ENCODE measurements at regions not wholly inside any gene's neighbourhood (a gene's known extent, or its start where the extent isn't known, plus 50 kb on each side); places are given as distances from the start of the nearest gene placed in this dataset.

DNA sequence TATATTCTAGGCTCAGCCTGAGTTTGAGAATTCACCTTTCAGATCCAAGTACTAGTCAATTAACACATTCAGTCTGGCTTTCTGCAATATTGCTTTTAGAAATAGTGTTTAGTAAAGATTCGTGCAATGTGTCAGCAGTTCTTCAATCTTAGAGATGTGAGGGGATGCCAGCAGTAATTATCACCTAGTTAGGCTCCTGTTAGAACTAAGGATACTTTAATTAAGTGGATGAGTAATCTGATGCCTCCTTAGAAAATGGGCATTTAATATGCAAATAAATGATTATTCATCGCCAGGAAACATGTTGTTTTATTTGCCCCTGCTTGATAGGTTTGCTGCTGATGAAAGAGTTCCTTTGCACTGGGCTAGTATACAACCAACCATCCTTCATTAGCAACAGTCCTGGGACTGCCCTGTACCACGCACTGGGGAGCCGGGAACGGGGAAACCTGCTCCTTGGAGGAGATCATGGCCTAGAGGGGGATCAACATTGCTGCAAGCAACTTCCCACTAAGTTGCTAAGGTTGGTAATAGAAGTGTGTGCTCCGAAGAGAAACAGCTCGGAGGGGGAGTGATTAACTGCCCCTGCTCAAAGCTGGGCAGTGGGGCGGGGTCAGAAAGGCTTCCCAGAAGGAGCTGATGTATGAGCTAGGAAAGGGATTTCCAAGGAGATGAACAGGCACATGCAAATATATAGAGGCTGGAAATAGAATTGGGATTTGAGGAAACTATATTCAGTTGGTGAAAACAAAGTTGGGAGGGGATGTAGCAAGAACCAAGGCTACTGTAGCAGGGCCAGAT, 231.8 kb downstream of the DRD1 start:
- Mint-ChIP-seq H3K4me1 (no peaks in the 10 kb centered on the region), H3K9me3 (no peaks in the 10 kb centered on the region), H3K4me3 (no peak overlapping the region), H3K27me3 (peaks cover 8% of the 10 kb centered on the region), H3K36me3 (no peaks in the 10 kb centered on the region), H3K27ac (no peak overlapping the region)

DNA sequence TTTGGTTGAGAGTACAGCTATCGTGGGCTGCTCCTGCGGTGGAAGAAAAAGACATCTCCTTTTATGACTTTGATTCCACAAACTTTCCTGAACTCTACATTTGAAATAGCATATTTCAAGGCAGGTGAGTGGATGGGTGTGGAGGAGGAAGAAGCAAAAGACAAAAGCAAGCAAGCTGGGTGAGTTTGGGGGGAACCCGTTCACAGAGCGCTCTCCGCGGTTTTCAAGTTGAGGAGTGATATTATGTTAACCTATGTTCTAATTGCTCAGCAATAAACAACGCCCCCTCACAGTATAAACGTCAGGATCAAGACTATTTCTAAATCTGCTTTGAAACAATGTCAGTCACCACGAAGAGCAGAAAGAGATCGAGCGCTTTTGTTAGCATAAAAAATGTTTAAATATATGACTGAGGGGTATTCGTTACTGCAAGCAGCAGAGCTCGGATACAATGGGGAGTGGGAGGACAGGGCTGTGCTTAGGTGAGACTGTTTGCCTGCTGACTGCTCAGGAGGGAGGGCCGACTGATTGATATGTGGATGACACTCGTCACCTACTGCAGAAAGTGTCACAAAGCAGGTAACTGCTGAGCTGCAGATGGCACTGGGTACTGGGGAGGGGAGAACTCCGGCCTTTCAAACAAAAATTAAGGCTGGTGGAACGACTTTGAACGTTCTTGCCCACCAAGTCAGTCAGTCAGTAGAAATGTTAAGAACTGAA, 236.5 kb downstream of the DRD1 start:
- H3K36me3 Mint-ChIP-seq = no peaks in the 10 kb centered on the region
- H3K4me3 Mint-ChIP-seq = no peak overlapping the region
- H3K27me3 Mint-ChIP-seq = peaks cover 9% of the 10 kb centered on the region
- no peaks in the 10 kb centered on the region for H3K4me1 Mint-ChIP-seq
- H3K9me3 Mint-ChIP-seq = no peaks in the 10 kb centered on the region
- H3K27ac Mint-ChIP-seq = no peak overlapping the region

GRCh38 chr5:175206669-175207068, 237.3 kb downstream of the DRD1 start:
- Mint-ChIP-seq H3K9me3 (no peaks in the 10 kb centered on the region), H3K4me1 (no peaks in the 10 kb centered on the region), H3K36me3 (no peaks in the 10 kb centered on the region), H3K27ac (no peak overlapping the region), H3K4me3 (no peak overlapping the region), H3K27me3 (peaks cover 9% of the 10 kb centered on the region)

DNA sequence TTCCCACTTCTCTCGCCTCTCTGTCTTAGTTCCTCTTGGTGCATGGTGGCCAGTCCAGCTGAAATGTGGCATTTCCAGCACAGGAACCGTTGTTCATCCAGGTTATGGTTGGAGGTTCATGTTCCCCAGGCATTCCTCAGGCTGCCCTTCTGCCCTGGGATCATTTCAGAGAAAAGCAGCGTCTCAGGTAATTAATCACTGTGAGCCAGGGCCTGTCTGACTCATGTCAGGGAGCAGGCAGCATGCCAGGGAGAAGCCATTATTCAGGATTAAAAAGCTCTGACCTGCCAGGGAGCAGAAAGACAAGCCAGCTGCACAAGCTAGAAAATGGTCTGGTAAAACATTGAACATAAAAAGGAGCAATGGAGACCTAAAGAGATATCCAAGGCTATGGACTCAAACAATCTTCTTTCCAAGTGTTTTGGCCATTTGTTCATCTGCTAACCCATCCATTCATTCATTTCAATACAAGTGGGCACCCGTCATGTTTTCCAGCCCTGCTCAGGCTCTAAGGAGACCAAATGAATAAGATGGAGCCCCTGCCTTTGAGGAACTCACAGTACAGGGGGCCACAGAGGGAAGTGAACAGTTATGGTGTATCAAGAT, 241.4 kb downstream of the DRD1 start:
- Mint-ChIP-seq H3K27me3 (peaks cover 7% of the 10 kb centered on the region), H3K9me3 (no peaks in the 10 kb centered on the region), H3K27ac (no peak overlapping the region), H3K4me1 (no peaks in the 10 kb centered on the region), H3K36me3 (no peaks in the 10 kb centered on the region), H3K4me3 (no peak overlapping the region)

DNA sequence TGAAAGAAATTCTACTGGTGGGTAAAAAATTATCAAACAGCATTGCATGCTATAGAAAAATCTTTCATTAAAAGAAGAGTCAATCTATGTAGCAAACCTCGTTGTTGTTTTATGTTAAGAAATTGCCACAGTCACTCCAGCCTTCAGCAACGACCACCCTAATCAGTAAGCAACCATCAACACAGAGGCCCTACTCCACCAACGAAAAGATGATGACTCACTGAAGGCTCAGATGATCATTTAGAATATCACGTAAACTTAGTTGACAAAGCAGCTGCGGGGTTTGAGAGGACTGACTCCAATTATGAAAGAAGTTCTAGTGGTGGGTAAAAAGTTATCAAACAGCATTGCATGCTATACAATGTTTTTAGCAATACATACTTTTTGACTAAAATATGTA, 242.6 kb downstream of the DRD1 start:
- Mint-ChIP-seq H3K27ac (no peak overlapping the region), H3K36me3 (no peaks in the 10 kb centered on the region), H3K9me3 (no peaks in the 10 kb centered on the region), H3K4me1 (no peaks in the 10 kb centered on the region), H3K4me3 (no peak overlapping the region), H3K27me3 (peaks cover 4% of the 10 kb centered on the region)

- Mint-ChIP-seq H3K36me3 (no peaks in the 10 kb centered on the region), H3K4me1 (no peaks in the 10 kb centered on the region)
Observed at GRCh38 chr5:175195698-175196656, 248.0 kb downstream of the DRD1 start.

GRCh38 chr5:175181331-175181730, 262.7 kb downstream of the DRD1 start:
- no peaks in the 10 kb centered on the region for H3K4me1 Mint-ChIP-seq
- H3K27ac Mint-ChIP-seq = no peak overlapping the region
- H3K27me3 Mint-ChIP-seq = peaks cover 8% of the 10 kb centered on the region
- no peaks in the 10 kb centered on the region for H3K36me3 Mint-ChIP-seq
- H3K9me3 Mint-ChIP-seq = no peaks in the 10 kb centered on the region
- no peak overlapping the region for H3K4me3 Mint-ChIP-seq

More at GRCh38 chr5:175195698-175196656, 248.0 kb downstream of the DRD1 start:
- no peak overlapping the region for H3K27ac Mint-ChIP-seq
- no peak overlapping the region for H3K4me3 Mint-ChIP-seq
- H3K27me3 Mint-ChIP-seq = peaks cover 5% of the 10 kb centered on the region
- H3K9me3 Mint-ChIP-seq = no peaks in the 10 kb centered on the region

GRCh38 chr5:175170899-175171298, 273.1 kb downstream of the DRD1 start:
- Mint-ChIP-seq H3K4me1 (no peaks in the 10 kb centered on the region), H3K27me3 (peaks cover 10% of the 10 kb centered on the region), H3K36me3 (no peaks in the 10 kb centered on the region), H3K9me3 (no peaks in the 10 kb centered on the region), H3K27ac (no peak overlapping the region), H3K4me3 (no peak overlapping the region)

DNA sequence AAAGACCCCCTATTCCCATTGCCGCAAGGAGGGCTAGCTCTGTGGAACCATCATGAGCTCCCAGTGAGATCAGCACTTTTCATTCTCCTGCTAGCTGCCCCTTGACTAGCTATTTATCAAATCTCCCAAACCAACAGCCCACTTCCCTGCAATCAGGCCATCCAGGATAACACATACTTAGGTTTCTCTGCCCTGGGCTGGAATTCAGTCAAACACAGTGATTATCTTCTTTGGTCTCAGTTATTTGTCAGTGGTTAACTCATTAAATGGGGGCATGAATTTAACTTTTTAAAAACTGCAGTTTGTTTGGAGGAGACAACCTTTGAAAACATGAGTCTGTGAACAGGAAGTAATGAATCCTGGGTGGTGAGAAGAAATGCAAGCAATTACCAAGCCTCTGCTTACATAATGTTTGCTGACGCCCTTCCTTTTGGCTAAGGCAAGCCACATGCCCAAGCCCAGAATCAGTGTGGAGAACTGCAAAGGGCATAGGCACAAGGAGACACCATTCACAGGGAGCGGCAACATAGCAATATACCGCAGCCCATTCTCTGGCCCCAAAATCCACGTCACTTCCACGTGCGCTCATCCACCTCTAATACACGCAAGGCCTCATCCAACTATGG, 275.0 kb downstream of the DRD1 start:
- H3K4me1 Mint-ChIP-seq = no peaks in the 10 kb centered on the region
- no peak overlapping the region for H3K4me3 Mint-ChIP-seq
- H3K9me3 Mint-ChIP-seq = no peaks in the 10 kb centered on the region
- no peak overlapping the region for H3K27ac Mint-ChIP-seq
- H3K27me3 Mint-ChIP-seq = peaks cover 2% of the 10 kb centered on the region
- no peaks in the 10 kb centered on the region for H3K36me3 Mint-ChIP-seq

- Mint-ChIP-seq H3K4me1 (no peaks in the 10 kb centered on the region), H3K36me3 (no peaks in the 10 kb centered on the region), H3K27me3 (peaks cover 2% of the 10 kb centered on the region), H3K4me3 (no peak overlapping the region), H3K27ac (no peak overlapping the region), H3K9me3 (no peaks in the 10 kb centered on the region)
Observed at GRCh38 chr5:175166026-175166425, 278.0 kb downstream of the DRD1 start.

DNA sequence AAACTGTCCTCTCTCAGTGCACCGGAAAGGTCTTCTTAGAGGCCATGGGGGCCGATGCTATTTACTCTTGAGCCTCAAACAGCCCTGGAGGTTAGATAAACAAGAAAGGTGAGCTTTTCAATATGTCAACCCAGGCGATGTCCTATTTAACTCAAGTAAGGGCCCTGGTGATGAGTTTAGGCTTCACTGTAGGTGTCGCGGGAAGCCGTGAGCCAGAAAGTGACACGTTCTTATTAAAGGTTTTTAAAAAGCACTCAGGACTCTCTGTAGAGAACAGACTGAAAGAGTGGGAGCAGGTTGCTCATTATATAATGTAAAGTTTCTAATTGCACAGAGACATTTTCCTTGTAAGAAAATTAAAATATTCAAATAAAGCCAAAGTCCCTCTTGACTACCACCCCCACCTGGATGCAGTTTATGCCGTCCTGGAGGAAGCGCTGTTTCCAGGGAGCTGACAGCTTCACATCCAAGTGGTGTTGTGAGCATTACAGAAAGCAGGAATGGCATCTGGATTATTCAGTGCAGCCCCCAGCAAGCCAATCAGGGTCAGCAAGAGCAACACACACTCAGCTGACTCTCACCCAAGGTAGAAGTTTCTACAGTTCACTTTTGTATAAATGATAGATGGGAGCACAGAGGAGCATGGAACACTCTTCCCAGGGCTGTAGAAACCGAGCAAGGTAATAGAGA, 280.3 kb downstream of the DRD1 start:
- Mint-ChIP-seq H3K36me3 (no peaks in the 10 kb centered on the region), H3K9me3 (no peaks in the 10 kb centered on the region), H3K27me3 (peaks cover 2% of the 10 kb centered on the region), H3K4me3 (no peak overlapping the region), H3K27ac (no peak overlapping the region), H3K4me1 (no peaks in the 10 kb centered on the region)

DNA sequence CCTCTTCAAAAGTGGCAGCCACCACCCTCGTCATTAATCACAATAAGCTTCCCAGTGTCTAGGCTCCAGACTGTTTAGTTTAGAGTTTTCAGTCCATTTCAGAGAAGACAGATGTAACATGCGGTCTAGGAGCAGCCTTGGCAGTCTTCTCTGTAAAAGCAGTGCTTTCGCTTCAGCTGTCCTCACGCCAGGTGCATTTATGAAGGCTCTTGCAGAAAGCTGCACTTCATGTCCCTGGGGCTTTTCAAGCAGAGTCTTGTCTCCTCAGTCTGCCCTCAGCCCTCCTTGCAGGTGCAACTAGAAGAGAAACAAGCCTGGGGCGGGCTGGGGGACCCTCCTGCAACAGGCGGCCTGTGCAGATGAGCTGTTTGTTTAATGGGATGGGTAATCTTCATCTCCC, 281.9 kb downstream of the DRD1 start:
- Mint-ChIP-seq H3K27ac (no peak overlapping the region), H3K27me3 (peaks cover 5% of the 10 kb centered on the region), H3K36me3 (no peaks in the 10 kb centered on the region), H3K9me3 (no peaks in the 10 kb centered on the region), H3K4me3 (no peak overlapping the region), H3K4me1 (no peaks in the 10 kb centered on the region)

GRCh38 chr5:175159956-175160355, 284.0 kb downstream of the DRD1 start:
- H3K4me3 Mint-ChIP-seq = no peak overlapping the region

GRCh38 chr5:175148636-175149172, 295.3 kb downstream of the DRD1 start:
- no peaks in the 10 kb centered on the region for H3K4me1 Mint-ChIP-seq

More at GRCh38 chr5:175159956-175160355, 284.0 kb downstream of the DRD1 start:
- no peaks in the 10 kb centered on the region for H3K4me1 Mint-ChIP-seq
- peaks cover 6% of the 10 kb centered on the region for H3K27me3 Mint-ChIP-seq
- H3K27ac Mint-ChIP-seq = no peak overlapping the region
- no peaks in the 10 kb centered on the region for H3K36me3 Mint-ChIP-seq
- no peaks in the 10 kb centered on the region for H3K9me3 Mint-ChIP-seq

More at GRCh38 chr5:175148636-175149172, 295.3 kb downstream of the DRD1 start:
- H3K36me3 Mint-ChIP-seq = peaks cover 1% of the 10 kb centered on the region
- H3K4me3 Mint-ChIP-seq = no peak overlapping the region
- H3K9me3 Mint-ChIP-seq = peaks cover 26% of the 10 kb centered on the region
- no peaks in the 10 kb centered on the region for H3K27me3 Mint-ChIP-seq
- H3K27ac Mint-ChIP-seq = no peak overlapping the region
